Uterus (tissue), 3 donors: ENCODE measurements at regions not wholly inside any gene's neighbourhood (a gene's known extent, or its start where the extent isn't known, plus 50 kb on each side); places are given as distances from the start of the nearest gene placed in this dataset.

Experiments used
- DNase-seq, 2 donors: peaks; one replicate each; pipeline ENCODE4 v3.0.0-alpha.2; 2019 to 2020
- H3K27ac ChIP-seq, 2 donors: fragments of 200-600 bp; sonication (generic); 1 replicate in 1 of 2; 2 replicates in 1 of 2; pipeline ENCODE4 v1.5.1; 2016 to 2018
- H3K27me3 ChIP-seq, 2 donors: fragments of 200-600 bp; sonication (generic); one replicate each; pipeline ENCODE4 v1.5.1; 2018 to 2019; ENCODE audit warnings: control low read depth in 1 of 2
- H3K36me3 ChIP-seq, 2 donors: fragments of 200-600 bp; sonication (generic); one replicate each; pipeline ENCODE4 v1.5.1; 2019; ENCODE audit warnings: control low read depth in 1 of 2
- H3K4me1 ChIP-seq, 2 donors: fragments of 200-600 bp; sonication (generic); one replicate each; pipeline ENCODE4 v1.5.1; 2018 to 2019; ENCODE audit warnings: control low read depth in 1 of 2
- H3K4me3 ChIP-seq, 2 donors: fragments of 200-600 bp; sonication (generic); 1 replicate in 1 of 2; 2 replicates in 1 of 2; pipeline ENCODE4 v1.5.1; 2018 to 2019; ENCODE audit warnings: mild to moderate bottlenecking in 1 of 2
- H3K9me3 ChIP-seq, 2 donors: fragments of 200-600 bp; sonication (generic); one replicate each; pipeline ENCODE4 v1.5.1; 2019; ENCODE audit warnings: control low read depth in 1 of 2
- CTCF ChIP-seq, 4 experiments: fragments of 200-600 bp in 2 of 4; fragments of 450-650 bp in 2 of 4; sonication (generic) in 2 of 4; IDR thresholded peaks; one replicate each; pipeline ENCODE4 v1.5.1; 2016 to 2019; ENCODE audit warnings: antibody characterized with exemption in 4 of 4, mild to moderate bottlenecking in 2 of 4, moderate library complexity in 1 of 4
- POLR2A ChIP-seq, 2 donors: fragments of 450-650 bp; IDR thresholded peaks; one replicate each; pipeline ENCODE4 v1.6.1; 2016; ENCODE audit warnings: antibody characterized with exemption in 2 of 2, mild to moderate bottlenecking in 1 of 2, moderate library complexity in 1 of 2
- intact Hi-C: fragments of 100-400 bp; cut with DNase I; formaldehyde crosslinking; loops from one replicate; pipeline ENCODE4 v1.15.1; 2023; ENCODE audit warnings: low total_unique reads
- donor health status: DM: yes; HTN: yes; CAD: no.

- Histone ChIP-seq H3K4me1 (no peaks in the 10 kb centered on the region), H3K9me3 (no peaks in the 10 kb centered on the region), H3K27ac (peak overlapping the region; percentile 78 to 81), H3K27me3 (no peaks in the 10 kb centered on the region), H3K4me3 (peak overlapping the region; percentile 44 to 55), H3K36me3 (no peaks in the 10 kb centered on the region)
- intact Hi-C loops = loop anchor here (10.0 kb wide), 1 partner anchor 544 kb away; no protein-coding TSS in a partner anchor
- TF ChIP-seq POLR2A (IDR thresholded peaks at IDR 0.05) (peak; percentile 53), CTCF (IDR thresholded peaks at IDR 0.05) (peak; percentile 67 to 87 (median 76))
- DNase-seq = peak; percentile 99
Measured at GRCh38 chr5:88140856-88141752, 127.5 kb downstream of the TMEM161B start.

GRCh38 chr5:88140396-88140855 is 128.2 kb downstream of the TMEM161B start:
- Histone ChIP-seq H3K9me3 (no peaks in the 10 kb centered on the region), H3K27ac (peak overlapping the region; percentile 78 to 81), H3K4me3 (peak overlapping the region; percentile 44 to 55), H3K4me1 (no peaks in the 10 kb centered on the region), H3K27me3 (no peaks in the 10 kb centered on the region), H3K36me3 (no peaks in the 10 kb centered on the region)
- intact Hi-C loops = loop anchor here (10.0 kb wide), 1 partner anchor 544 kb away; no protein-coding TSS in a partner anchor
- TF ChIP-seq CTCF (IDR thresholded peaks at IDR 0.05) = no peak
- TF ChIP-seq POLR2A (IDR thresholded peaks at IDR 0.05) = no peak
- DNase-seq = peak; percentile 40 to 51

GRCh38 chr5:88130211-88130815 is 138.3 kb downstream of the TMEM161B start:
- DNase-seq = no peak
- TF ChIP-seq POLR2A (IDR thresholded peaks at IDR 0.05) (no peak), CTCF (IDR thresholded peaks at IDR 0.05) (no peak)
- Histone ChIP-seq H3K36me3 (no peaks in the 10 kb centered on the region), H3K4me1 (no peaks in the 10 kb centered on the region), H3K4me3 (no peak overlapping the region), H3K27ac (no peak overlapping the region), H3K9me3 (no peaks in the 10 kb centered on the region), H3K27me3 (no peaks in the 10 kb centered on the region)
- intact Hi-C loops = no loop called here

GRCh38 chr5:88128813-88129212 is 139.8 kb downstream of the TMEM161B start:
- Histone ChIP-seq H3K9me3 (no peaks in the 10 kb centered on the region), H3K4me3 (no peak overlapping the region), H3K27ac (no peak overlapping the region), H3K4me1 (no peaks in the 10 kb centered on the region), H3K27me3 (no peaks in the 10 kb centered on the region), H3K36me3 (no peaks in the 10 kb centered on the region)
- DNase-seq = no peak
- TF ChIP-seq POLR2A (IDR thresholded peaks at IDR 0.05) (no peak), CTCF (IDR thresholded peaks at IDR 0.05) (no peak)
- intact Hi-C loops = no loop called here
